HG02970 (cell line): ENCODE measurements at regions not wholly inside any gene's neighbourhood (a gene's known extent, or its start where the extent isn't known, plus 50 kb on each side); places are given as distances from the start of the nearest gene placed in this dataset.

ENCODE experiments used
- ATAC-seq: cut with Tn5 transposase; IDR thresholded peaks from one replicate; pipeline ENCODE4 v1.9.1; 2021; ENCODE audit warnings: mild to moderate bottlenecking, moderate library complexity, moderate number of reproducible peaks; ENCODE audit not compliant: unreplicated experiment, low FRiP score

DNA sequence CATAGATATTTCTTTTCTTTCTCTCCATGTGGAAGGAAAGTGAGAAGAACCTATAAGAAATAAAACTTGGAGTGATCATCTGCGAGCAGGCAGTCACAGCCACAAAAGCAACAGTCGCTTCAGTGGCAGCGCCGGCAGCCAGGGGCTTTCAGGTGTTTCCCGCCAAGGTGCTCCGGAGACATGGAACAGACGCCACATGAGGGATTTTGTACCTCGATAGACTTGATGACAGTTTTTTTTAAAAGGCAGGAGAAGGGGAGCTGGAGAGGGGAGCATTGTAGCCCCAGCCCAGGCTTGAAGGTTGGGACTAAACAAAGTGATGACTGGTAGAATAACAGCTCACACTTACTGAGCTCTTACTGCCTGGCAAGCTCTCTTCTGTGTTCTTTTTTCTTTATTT, 471.4 kb upstream of the B3GAT1 start:
- ATAC-seq: no peak

- ATAC-seq: no peak
Observed at GRCh38 chr11:134882671-134883297, 470.7 kb upstream of the B3GAT1 start.

GRCh38 chr11:134882141-134882540, 470.1 kb upstream of the B3GAT1 start:
- no peak for ATAC-seq

- no peak for ATAC-seq
Observed at GRCh38 chr11:134880788-134881187, 468.7 kb upstream of the B3GAT1 start.

- no peak for ATAC-seq
Observed at GRCh38 chr11:134879931-134880330, 467.9 kb upstream of the B3GAT1 start.

GRCh38 chr11:134879341-134879740, 467.3 kb upstream of the B3GAT1 start:
- no peak for ATAC-seq

GRCh38 chr11:134878785-134879184, 466.7 kb upstream of the B3GAT1 start:
- no peak for ATAC-seq

- ATAC-seq: no peak
Observed at GRCh38 chr11:134876226-134876625, 464.2 kb upstream of the B3GAT1 start.

GRCh38 chr11:134866981-134867675, 455.1 kb upstream of the B3GAT1 start:
- no peak for ATAC-seq

DNA sequence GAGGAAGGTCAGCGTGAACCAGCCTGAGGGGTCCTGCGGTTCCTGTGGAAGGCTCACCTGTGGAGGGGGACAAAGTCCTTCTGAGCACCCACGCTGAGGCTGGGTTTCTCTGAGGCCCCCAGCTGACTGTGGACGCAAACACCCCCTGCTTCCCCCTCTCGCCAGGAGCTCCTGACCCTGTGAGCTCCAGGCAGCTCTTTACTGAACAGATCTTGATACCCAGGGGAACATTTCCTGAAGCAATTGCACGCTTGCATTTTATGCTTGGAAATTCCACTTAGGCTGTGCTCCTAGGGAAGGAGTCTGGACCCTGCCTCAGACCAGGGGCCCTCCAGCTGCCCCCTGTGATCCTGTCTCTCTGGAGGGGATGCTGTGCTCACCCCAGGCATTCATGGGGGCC, 454.2 kb upstream of the B3GAT1 start:
- no peak for ATAC-seq

GRCh38 chr11:134864968-134865305, 452.9 kb upstream of the B3GAT1 start:
- ATAC-seq: no peak

DNA sequence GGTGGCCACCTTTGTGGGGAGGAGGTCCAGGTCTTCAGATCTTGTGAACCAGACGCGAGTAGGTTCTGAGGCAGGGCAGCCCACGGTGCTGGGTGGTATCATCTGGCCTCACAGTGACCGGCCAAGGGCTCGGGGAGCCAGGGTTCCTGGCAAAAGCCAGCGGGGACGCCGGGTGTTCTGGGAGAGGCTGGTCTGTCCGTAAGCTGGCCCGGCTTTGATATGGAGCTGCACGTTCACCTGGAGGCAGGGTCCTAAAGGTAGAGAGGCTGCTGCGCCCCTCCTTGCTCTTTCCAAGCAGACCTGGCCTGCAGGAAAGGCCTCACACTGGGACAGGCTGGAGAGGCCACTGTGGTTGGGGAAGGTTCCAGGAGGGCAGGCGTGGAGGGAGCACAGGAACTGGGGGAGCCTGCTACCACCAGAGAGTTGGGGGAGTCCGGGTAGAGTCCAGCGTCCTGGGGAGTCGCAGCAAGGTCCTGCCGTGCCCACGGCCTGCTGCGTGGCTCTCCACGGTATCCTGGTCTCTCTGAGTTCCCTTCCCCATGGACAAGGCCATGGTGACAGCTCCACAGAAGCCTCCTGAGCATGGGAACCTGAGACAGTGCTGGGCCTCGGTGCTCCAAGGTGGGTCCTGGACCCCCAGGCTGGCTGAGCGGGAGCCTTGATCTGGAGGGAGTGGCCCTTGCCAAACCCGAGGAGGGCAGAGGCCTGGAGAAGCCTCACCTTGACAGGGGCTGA, 452.4 kb upstream of the B3GAT1 start:
- no peak for ATAC-seq

DNA sequence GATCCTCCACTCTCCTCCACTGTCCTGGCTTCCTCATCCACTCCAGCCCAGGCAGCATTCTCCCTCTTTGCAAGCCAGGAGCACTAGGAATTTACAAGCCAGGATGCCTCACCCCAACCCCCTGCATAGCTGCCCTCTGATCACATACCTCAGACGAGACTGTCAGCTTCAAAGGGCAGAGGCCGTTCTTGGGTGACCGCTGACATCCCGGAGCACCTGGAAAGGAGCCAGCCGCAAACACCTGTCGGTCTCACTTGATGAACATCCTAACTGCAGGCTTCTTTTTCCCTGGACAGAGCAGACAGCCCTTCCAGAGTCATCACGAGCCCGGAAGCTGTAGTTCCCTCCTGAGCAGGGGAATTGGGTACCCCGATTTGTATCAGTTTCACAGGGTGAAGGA, 451.3 kb upstream of the B3GAT1 start:
- no peak for ATAC-seq

GRCh38 chr11:134862587-134863195, 450.6 kb upstream of the B3GAT1 start:
- ATAC-seq: no peak

GRCh38 chr11:134862105-134862502, 450.1 kb upstream of the B3GAT1 start:
- ATAC-seq: no peak

DNA sequence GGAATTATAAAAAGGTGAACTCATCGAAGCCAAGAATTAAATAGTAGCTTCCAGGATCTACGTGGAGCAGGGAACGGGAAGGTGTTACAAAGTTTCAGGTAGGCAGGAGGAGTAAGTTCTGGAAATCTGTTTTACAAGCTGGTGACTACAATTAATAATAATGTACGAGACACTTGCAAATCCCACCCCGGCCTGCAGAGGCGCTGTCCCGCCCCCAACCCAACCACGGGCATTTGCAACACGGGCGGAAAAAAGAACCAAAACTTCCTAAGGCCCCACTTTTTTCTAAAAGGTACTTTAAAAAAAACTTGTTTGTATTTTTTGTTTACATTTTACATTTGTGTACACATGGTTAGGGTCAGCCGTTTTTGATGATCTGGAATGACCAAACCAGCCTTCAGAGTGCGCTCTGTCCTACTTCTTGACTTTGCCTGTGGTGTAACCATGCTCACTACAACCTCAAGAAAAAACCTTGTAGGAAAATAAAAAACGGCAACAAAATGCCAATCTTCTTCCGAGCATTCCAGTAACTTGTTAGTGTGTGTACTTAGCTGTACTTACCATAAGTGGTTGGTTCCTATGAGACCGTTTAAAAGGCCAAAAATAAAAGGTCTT, 449.6 kb upstream of the B3GAT1 start:
- ATAC-seq: no peak

DNA sequence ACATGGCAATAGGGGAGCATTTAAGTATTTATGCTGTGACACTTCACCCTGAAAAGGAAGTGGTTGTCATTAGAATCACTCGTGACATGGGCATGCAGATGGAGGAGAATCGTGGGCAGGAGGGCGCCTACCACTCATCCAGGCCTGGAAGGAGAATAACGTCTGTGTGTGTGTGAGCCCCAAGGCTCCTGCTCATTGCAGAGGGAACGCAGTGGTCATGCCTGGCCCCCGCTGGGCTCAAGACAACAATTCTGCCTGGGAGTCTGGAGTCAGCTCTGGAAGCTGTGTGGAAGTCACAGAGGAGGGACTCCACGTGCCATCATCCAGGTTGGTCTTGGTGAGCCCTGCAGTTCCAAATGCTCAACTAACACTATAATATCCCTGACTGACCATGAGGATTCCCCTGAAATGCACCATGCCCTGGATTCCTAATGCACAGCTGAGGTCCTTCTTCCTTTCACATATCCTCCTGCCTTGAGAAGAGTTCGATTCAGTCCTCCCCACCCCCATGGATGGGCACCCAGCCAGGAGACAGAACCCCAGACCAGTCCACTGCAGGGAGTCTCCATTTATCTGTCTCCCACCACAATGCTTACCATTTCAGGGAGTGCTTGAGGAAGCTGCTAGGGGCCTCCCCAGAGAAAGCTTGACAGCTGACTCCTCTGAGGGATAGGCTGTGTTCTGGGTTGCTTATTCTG, 446.9 kb upstream of the B3GAT1 start:
- ATAC-seq: no peak

DNA sequence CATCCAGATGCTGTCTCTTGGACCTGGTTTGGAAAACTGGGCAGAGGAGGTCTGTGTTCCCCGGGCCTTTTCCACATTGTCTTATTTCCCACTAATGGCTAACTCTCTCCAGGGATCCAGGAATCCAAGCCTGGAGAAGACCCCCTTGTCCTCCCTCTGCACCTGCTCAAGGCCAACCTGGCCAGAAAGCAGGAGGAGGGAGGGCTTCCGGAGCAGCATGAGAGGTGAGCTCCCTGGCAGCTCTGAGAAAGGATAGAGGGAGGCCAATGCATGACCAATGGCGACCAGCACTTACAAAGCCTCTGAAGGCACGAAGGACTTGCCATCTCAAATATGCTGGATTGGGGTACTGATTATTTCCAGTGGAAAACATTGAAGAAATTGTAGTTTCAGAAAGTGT, 445.0 kb upstream of the B3GAT1 start:
- no peak for ATAC-seq

GRCh38 chr11:134856056-134856971, 444.3 kb upstream of the B3GAT1 start:
- no peak for ATAC-seq
